ENCODE measurements at regions not wholly inside any gene's neighbourhood (a gene's known extent, or its start where the extent isn't known, plus 50 kb on each side); places are given as distances from the start of the nearest gene placed in this dataset.

DNA sequence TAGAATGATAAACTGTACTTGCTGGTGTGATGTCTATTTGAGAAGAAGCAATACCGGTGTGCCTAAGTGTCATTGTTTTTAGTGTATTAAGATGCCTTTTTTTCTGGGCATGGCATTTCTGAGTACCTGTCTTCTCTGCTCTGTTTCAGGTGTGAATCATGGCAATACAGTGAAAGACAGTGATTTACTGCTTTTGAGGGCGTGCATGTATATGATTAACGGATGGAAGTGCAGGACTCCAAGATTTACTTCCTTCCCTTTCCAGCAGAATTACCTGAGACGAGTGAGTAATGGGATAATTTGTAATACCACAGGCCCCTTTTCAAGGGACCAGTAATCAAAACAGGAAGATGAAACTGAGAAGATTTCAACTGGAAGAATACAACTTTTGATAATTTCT, 315.8 kb downstream of the SOX4 start:
- Mint-ChIP-seq H3K9me3 (ENCODE audit: low read depth) (peaks cover under 1% of the 10 kb centered on the region), H3K36me3 (ENCODE audit: insufficient read depth) (peaks cover 26% of the 10 kb centered on the region), H3K4me3 (ENCODE audit: low read depth) (no peak overlapping the region), H3K27me3 (no peaks in the 10 kb centered on the region), H3K4me1 (ENCODE audit: low read depth) (peaks cover 62% of the 10 kb centered on the region), H3K27ac (peak overlapping the region; percentile 75)
- TF ChIP-seq, protein P1, sequence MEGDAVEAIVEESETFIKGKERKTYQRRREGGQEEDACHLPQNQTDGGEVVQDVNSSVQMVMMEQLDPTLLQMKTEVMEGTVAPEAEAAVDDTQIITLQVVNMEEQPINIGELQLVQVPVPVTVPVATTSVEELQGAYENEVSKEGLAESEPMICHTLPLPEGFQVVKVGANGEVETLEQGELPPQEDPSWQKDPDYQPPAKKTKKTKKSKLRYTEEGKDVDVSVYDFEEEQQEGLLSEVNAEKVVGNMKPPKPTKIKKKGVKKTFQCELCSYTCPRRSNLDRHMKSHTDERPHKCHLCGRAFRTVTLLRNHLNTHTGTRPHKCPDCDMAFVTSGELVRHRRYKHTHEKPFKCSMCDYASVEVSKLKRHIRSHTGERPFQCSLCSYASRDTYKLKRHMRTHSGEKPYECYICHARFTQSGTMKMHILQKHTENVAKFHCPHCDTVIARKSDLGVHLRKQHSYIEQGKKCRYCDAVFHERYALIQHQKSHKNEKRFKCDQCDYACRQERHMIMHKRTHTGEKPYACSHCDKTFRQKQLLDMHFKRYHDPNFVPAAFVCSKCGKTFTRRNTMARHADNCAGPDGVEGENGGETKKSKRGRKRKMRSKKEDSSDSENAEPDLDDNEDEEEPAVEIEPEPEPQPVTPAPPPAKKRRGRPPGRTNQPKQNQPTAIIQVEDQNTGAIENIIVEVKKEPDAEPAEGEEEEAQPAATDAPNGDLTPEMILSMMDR (IDR thresholded peaks at IDR 0.05; ENCODE audit: unreplicated experiment), result no peak
- DNase-seq (ENCODE audit: low spot score, unreplicated experiment), result no peak

- TF ChIP-seq, protein P1 (IDR thresholded peaks at IDR 0.05; ENCODE audit: unreplicated experiment), result no peak
- Mint-ChIP-seq H3K36me3 (ENCODE audit: insufficient read depth) (peaks cover 33% of the 10 kb centered on the region), H3K4me1 (ENCODE audit: low read depth) (peaks cover 47% of the 10 kb centered on the region), H3K4me3 (ENCODE audit: low read depth) (no peak overlapping the region), H3K27me3 (no peaks in the 10 kb centered on the region), H3K27ac (peak overlapping the region; percentile 77), H3K9me3 (ENCODE audit: low read depth) (peaks cover 3% of the 10 kb centered on the region)
- DNase-seq (ENCODE audit: low spot score, unreplicated experiment), result no peak
These were observed 317.7 kb downstream of the SOX4 start for GRCh38 chr6:21911208-21911607.

DNA sequence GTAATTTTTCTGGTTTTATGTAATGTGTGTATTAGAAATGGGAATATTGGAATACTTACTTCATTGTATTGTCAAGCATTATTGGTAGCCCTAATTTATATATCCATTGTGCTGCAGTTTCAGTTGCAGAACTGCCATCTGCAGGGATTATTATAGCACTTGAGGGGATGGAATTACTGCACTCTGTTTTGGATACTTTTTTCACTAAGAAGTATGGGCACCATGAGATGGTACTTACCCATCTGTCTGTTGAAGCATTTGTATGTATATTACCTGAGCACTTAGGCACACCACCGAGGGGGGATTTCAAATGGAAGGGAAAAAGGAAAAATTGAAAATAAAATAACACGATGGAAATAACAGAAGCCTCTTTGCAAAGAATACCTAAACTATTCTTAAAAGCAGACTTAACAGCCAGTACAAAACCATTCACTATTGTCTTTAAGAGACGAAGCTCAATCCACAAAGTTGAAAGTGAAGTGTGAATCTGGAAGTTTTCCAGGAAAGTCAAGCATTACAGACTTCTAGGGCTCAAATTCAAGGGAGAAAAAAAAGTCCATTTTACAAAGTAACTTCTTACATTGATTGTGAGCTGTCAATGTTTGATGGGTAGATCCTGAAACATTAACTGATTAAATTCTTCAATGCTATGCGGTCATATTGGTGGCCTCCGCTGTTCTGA, 318.7 kb downstream of the SOX4 start:
- Mint-ChIP-seq H3K9me3 (ENCODE audit: low read depth) (peaks cover 3% of the 10 kb centered on the region), H3K4me3 (ENCODE audit: low read depth) (no peak overlapping the region), H3K27me3 (no peaks in the 10 kb centered on the region), H3K36me3 (ENCODE audit: insufficient read depth) (peaks cover 35% of the 10 kb centered on the region), H3K27ac (peak overlapping the region; percentile 11), H3K4me1 (ENCODE audit: low read depth) (peaks cover 40% of the 10 kb centered on the region)
- DNase-seq (ENCODE audit: low spot score, unreplicated experiment), result no peak
- TF ChIP-seq, protein P1 (IDR thresholded peaks at IDR 0.05; ENCODE audit: unreplicated experiment), result no peak

- Mint-ChIP-seq H3K36me3 (ENCODE audit: insufficient read depth) (peaks cover 36% of the 10 kb centered on the region), H3K4me3 (ENCODE audit: low read depth) (no peak overlapping the region), H3K9me3 (ENCODE audit: low read depth) (peaks cover 3% of the 10 kb centered on the region), H3K27ac (no peak overlapping the region), H3K4me1 (ENCODE audit: low read depth) (peaks cover 33% of the 10 kb centered on the region), H3K27me3 (no peaks in the 10 kb centered on the region)
- no peak for DNase-seq (ENCODE audit: low spot score, unreplicated experiment)
- TF ChIP-seq, protein P1 (IDR thresholded peaks at IDR 0.05; ENCODE audit: unreplicated experiment), result no peak
These were observed 320.8 kb downstream of the SOX4 start for GRCh38 chr6:21914121-21914973.

DNA sequence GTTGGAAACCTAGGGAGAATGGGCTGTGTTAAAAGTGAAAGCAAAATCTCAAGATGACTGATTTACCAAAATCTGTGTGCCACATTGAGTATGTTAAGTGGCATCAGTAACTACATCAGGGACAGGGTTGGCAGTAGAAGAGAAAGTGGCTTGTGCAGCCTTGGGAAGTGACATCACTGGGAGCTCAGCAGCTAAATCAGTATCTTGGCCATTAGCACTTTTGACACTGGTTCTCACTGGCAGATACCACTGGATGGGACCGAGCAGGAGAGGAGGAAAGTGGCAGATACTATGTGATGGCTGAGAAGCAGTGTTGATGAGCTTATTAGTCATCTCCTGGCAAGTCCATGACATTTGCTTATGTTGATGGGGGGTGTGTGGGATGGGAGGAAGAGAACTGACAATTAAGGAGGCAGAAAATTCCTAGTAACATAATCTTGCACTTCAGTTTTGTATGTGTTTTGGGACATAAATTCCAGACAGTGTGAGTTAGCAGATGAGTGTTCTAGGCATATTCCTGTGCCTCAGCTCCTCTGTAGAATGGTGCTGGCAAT, 322.2 kb downstream of the SOX4 start:
- Mint-ChIP-seq H3K4me3 (ENCODE audit: low read depth) (no peak overlapping the region), H3K27me3 (no peaks in the 10 kb centered on the region), H3K36me3 (ENCODE audit: insufficient read depth) (peaks cover 31% of the 10 kb centered on the region), H3K4me1 (ENCODE audit: low read depth) (peaks cover 29% of the 10 kb centered on the region), H3K27ac (no peak overlapping the region), H3K9me3 (ENCODE audit: low read depth) (peaks cover 3% of the 10 kb centered on the region)
- no peak for DNase-seq (ENCODE audit: low spot score, unreplicated experiment)
- TF ChIP-seq, protein P1 (IDR thresholded peaks at IDR 0.05; ENCODE audit: unreplicated experiment), result no peak
